ENCODE measurements at regions not wholly inside any gene's neighbourhood (a gene's known extent, or its start where the extent isn't known, plus 50 kb on each side); places are given as distances from the start of the nearest gene placed in this dataset.

DNA sequence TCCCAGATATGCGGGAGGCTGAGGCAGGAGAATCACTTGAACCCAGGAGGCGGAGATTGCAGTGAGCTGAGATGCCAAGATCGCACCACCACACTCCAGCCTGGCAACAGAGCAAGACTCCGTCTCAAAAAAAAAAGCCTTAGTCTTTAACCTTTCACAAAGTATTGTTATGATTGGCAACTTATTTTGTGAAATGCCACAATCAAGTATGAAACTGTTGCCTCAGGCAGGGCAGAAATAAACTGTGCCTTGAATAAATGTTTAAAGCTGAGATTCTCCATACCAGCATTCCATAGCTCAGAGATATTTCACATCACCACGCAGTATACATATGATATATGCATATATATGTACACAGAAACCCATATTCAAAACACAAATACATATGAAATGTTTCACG is 120.1 kb upstream of the CCDC28A start:
- TF ChIP-seq, protein P1, sequence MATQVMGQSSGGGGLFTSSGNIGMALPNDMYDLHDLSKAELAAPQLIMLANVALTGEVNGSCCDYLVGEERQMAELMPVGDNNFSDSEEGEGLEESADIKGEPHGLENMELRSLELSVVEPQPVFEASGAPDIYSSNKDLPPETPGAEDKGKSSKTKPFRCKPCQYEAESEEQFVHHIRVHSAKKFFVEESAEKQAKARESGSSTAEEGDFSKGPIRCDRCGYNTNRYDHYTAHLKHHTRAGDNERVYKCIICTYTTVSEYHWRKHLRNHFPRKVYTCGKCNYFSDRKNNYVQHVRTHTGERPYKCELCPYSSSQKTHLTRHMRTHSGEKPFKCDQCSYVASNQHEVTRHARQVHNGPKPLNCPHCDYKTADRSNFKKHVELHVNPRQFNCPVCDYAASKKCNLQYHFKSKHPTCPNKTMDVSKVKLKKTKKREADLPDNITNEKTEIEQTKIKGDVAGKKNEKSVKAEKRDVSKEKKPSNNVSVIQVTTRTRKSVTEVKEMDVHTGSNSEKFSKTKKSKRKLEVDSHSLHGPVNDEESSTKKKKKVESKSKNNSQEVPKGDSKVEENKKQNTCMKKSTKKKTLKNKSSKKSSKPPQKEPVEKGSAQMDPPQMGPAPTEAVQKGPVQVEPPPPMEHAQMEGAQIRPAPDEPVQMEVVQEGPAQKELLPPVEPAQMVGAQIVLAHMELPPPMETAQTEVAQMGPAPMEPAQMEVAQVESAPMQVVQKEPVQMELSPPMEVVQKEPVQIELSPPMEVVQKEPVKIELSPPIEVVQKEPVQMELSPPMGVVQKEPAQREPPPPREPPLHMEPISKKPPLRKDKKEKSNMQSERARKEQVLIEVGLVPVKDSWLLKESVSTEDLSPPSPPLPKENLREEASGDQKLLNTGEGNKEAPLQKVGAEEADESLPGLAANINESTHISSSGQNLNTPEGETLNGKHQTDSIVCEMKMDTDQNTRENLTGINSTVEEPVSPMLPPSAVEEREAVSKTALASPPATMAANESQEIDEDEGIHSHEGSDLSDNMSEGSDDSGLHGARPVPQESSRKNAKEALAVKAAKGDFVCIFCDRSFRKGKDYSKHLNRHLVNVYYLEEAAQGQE (IDR thresholded peaks at IDR 0.05; ENCODE audit: insufficient read depth in 1 of 2, low read depth in 2 of 2, low read length in 2 of 2), result no peak
- TF ChIP-seq POLR2AphosphoS5 (IDR thresholded peaks at IDR 0.05; ENCODE audit: low read depth, low read length), result no peak

Measured in PFSK-1 (cell line).